MV-4-11 (cell line): ENCODE measurements at regions not wholly inside any gene's neighbourhood (a gene's known extent, or its start where the extent isn't known, plus 50 kb on each side); places are given as distances from the start of the nearest gene placed in this dataset.
"Not testable (repeated sequence)": the region's sequence is repeated elsewhere in the genome, so short reads cannot be mapped to it uniquely, and the experiment has no call there.

ENCODE experiments used
- DNase-seq: peaks from one replicate; lab custom pipeline; 2025; lab: John Stamatoyannopoulos, UW

DNA sequence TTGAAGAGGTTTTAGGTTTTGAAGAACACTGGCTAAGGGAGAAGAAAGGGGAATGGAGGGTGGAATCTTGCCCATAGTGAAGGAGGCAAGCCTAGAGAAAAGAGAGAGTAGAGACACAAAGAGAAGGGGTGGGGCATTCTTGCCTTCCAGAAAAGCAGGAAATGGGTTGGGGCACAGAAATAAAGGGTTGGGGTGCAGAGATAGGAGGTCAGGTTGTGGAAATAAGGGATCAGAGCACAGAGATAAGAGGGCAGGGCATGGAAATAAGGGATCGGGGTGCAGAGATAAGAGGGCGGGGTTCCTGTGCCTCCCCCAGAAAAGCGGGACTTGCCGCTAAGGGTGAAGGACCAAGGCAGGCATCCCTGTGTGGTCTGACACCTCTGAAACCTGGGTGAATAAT lies 69.9 kb downstream of the ALG1L2 start:
- DNase-seq = not testable (repeated sequence)

DNA sequence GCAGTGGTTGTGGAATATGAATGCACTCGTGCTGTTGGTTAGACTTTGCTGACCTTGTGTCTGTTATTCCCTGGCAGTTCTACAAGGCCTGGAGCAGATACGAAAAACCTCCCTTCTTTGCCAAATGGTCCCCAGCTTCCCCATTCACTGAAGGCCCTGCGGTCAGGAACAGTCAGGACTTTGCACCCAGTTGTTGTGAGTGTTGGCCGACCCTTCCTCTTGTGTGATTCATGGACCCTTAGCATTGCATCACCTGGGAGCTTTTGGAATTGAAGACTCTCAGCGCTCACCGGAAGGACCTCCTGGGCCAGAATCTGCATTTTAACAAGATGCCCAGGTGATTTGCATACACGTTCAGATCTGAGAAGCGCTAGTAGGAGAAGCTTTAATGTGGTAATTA lies 71.6 kb downstream of the ALG1L2 start:
- not testable (repeated sequence) for DNase-seq

DNA sequence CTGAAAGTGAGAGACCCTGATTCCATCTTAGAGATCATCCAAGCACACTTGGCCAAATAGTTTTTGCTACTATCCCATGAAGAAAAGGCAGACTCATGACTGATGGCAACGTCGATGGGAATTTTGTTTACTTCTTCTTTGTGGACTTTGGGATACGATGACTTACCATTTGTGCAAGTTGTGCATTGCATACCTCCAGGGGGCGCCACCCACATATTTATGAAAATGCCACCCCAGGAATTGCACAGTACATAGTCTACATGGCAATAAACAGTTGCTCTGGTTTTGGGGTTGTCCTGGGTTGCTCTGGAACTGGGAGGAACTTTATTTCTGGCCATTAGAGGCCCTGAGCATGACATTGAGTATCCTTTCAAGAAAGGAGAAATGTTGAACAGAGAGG lies 73.8 kb downstream of the ALG1L2 start:
- DNase-seq = not testable (repeated sequence)

DNA sequence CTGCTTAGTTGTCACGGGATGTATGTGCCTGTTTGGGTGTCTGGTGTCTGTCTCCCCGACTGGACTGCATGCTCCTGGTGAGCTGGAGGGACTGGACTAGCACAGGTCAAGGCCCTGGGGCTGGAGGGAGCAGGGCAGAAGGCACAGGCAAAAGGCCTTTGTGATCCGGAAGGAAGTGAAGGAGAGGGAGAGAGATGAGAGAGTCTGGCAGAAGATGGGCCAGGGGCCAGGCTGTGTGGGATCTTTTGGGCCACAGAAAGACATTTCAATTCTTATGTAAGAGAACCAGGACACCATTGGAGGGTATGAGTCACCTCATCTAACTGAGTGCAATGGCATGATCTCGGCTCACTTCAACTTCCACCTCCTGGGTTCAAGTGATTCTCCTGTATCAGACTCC lies 85.2 kb downstream of the ALG1L2 start:
- DNase-seq = not testable (repeated sequence)

DNA sequence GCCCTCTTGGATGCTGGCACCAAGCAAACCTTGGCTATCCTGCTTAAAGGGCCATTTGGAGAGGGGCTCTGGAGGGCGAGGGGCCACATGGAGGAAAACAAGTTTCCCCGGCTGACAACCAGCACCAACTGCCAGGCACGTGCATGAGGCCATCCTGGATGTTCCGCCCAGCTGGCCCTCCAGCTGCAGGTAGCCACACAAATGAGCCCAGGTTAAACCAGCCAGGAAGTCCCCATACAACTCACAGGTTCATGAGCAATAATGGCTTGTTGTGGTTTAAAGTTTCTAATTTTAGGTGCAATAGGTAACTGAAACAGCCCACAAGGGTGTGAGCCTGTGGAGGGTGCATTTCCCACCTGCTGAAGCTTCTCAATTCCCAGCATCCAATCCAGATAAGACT lies 93.6 kb downstream of the ALG1L2 start:
- not testable (repeated sequence) for DNase-seq

DNA sequence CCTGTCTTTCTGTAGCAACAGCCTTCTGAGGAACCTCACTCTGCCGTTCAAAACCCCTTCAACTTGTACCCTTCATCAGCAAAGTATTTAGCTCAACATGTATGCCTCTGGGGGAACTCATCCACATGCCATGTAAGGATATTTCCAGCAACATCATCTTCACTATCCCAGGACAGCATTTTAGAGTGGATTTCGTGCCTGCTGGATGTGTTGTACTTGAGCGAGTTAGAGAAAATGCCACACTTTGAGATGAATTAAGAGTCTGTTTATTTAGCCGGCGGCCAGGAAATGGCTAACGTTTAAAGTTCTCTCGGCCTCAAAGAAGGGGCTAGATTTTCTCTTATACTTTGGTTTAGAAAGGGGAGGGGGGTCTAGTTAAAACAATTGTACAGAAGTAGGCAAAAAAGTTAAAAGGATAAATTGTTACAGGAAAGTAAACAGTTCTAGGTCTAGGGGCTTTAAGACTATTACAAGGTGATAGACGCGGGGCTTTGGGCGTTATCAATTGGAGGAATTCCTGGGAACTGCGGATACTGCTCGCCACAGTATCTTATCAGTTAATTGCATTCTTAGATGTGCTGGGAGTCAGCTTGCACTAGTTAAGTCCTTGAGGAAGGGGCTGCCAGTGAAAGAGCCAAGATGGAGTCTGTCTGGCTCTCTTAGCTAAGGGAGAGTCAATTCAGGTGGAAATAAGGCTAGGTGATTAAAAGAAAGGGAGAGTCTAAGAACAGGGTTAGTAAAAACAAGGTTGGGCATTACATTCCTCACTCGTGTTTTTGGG lies 95.0 kb downstream of the ALG1L2 start:
- DNase-seq = not testable (repeated sequence)

DNA sequence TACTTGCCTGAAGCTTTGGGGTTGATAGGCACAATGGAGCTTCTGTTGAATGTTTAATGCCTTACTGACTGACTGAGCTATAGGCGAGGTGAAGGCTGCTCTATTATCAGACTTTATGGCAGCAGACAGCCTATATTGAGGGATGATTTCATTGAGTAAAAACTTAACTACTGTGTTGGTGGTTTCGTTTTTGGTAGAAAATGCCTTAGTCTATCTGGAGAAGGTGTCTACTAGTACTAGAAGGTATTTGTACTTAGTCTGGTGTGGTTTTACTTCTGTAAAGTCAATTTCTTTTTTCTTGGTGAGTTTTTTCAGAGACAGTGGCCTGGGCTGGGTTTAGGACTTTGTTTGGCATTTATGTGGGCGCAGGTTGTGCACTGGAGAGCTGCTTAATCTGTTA lies 97.2 kb downstream of the ALG1L2 start:
- DNase-seq = not testable (repeated sequence)

DNA sequence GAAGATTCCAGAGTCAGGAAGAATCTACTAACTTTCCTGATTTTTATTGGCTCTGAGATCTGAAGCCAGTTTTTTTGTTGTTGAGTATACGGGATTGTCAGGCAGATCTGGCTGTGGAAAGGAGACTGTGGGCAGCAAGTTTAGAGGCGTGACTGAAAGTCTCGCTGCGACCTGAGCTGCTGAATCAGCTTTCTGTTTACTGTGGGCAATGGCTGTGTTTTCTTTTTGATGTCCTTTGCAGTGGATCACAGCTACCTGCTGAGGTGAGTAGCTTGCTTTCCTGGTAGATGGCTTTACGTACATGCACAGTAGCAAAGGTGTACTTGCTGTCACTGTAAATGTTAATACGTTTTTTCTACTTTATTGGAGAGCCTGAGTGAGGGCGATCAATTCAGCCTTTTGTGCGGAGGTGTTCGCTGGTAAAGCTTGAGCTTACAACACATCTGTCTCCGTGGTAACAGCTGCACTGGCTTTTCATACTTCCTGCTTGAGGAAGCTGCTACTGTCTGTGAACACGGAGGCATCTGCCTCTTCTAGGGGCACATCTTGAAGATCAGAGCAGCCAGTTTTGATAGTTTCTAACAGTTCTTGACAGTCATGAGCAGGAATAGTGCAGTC lies 97.8 kb downstream of the ALG1L2 start:
- peak; percentile 66 for DNase-seq

DNA sequence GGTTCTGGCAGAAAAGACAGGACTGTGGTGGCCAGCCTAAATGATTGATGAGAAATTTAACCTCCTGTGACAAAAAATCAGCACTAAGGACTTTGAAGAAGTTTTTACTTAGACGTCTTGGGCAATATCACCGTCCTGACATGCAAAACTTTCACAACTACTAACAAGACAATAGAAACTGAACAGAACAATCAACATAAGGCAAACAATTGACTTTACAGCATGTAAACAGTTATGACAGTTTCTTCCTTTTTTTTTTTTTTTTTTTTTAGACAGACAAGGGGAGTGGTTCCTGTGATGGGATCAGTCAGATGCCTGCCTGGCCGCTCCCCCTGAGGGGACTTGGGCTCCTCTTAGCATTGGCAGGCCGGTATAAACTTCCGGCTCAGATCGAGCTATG lies 100.8 kb downstream of the ALG1L2 start:
- DNase-seq = peak; percentile 3

DNA sequence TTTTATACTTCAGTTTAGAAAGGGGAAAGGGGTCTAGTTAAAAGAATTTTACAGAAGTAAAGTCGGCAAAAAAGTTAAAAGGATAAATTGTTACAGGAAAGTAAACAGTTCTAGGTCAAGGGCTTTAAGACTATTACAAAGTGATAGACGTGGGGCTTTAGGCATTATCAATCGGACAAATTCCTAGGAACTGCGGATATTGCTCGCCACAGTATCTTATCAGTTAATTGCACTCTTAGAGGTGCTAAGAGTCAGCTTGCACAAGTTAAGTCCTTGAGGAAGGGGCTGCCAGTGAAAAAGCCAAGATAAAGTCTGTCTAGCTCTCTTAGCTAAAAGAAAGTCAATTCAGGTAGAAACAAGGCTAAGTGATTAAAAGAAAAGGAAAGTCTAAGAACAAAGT lies 102.1 kb downstream of the ALG1L2 start:
- not testable (repeated sequence) for DNase-seq

DNA sequence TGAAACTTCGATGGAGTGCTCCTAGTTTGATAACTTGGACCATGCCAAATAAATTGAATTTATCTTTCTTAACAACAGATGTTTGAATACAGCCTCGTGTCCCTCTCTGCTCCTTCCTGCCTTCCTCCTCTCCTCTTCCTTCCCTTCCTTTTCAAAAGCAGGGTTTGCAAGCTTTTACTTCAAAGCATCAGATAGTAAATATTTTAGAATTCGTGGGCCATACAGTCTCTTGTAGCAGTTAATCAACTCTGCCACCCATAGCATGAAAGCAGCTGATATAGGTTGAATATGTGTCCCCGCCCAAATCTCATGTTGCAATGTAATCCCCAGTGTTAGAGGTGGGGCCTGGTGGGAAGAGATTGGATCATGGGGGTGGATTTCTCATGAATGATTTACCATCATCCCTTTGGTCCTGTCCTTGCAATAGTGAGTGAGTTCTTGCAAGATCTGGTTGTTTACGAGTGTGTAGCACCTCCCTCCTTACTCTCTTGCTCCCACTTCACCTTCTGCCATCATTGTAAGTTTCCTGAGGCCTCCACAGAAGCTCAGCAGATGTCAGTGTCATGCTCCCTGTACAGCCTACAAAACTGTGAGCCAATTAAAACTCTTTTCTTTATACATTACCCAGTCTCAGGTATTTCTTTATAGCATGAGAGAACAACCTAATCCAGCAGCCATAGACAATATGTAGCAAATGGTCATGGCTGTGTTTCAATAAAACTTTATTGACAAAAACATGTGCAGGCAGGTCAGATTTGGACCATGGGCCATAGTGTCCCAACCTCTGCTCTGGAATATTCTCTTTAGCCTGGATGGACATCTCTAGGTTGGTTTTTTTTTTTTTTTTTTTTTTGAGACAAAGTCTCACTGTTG lies 102.8 kb downstream of the ALG1L2 start:
- not testable (repeated sequence) for DNase-seq

DNA sequence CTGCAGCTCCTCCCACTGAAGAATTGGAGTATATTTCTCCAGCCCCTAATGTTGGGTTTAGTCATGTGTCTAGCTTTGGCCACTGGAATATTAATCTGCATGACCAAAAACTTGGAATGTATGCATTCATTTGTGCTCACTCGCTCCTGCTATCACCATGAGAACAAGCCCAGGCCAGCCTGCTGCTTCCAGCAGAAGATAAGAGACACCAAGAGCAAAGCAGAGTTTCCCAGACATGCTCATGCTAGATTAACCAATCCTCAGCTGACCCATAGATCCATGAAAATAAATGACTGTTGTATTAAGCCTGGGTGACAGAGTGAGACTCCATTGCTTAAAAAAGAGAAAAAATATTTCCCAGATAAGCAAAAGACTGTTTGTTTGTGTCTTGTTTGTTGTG lies 119.6 kb downstream of the ALG1L2 start:
- DNase-seq = not testable (repeated sequence)

DNA sequence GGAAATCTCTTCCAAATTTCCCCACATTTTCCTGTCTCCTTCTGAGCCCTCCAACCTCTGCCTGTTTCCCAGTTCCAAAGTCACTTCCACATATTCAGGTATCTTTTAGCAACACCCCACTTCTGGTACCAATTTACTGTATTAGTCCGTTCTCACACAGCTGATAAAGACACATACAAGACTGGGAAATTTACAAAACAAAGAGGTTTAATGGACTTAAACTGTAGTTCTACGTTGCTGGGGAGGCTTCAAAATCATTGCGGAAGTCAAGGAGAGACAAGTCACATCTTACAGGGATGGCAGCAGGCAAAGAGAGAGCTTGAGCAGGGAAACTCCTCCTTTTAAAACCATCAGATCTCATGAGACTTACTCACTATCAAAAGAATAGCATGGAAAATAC lies 122.0 kb downstream of the ALG1L2 start:
- not testable (repeated sequence) for DNase-seq

DNA sequence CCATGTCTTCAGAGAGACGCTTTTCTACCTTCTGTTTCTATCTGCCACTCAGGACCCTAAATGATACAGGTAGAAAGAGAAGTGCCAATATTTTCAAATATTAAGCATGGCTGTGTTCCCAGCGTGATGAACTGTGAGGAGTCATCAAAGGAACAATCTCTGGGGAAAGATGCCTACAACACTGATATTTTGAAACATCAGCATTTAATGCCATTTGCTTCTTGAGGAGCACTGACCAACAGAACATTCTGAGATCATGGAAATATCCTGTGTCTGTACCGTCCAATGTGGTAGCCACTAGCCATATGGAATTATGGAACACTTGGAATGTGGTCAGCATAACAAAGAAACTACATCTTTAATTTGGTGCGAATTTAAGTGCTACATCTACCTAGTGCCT lies 117.9 kb upstream of the COL6A5 start:
- no peak for DNase-seq

DNA sequence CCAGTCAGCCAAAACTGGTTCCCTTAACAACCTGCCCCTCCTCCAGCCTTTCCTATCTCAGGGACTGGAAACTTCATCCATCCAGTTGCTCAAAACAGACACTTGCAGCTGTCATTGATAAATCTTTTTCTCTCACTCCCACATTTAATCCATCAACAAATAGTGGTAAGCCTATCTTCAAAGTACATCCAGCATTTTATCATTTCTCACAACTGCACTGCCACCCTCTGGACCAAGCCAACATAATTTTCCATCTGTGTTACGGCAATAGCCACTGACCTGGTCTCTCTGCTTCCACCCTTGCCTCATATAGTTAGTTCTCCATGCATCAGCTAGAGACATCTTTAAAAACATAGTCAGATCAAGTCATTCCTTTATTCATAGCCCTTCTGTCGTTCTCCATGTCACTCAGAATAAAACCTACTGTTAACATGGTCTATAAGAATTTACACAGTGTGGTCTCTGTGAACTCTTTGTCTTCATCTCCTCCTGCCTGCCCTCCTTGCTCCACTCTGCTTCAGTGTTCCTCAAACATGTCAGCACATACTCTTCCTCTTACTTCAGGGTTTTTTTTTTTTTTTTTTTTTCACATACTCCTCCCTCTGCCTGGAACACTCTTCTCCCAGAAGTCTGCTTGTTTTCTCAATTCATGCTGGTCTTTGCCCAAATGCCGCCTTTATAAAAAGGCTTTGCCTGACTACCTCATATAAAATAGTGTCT lies 102.5 kb upstream of the COL6A5 start:
- DNase-seq = no peak

DNA sequence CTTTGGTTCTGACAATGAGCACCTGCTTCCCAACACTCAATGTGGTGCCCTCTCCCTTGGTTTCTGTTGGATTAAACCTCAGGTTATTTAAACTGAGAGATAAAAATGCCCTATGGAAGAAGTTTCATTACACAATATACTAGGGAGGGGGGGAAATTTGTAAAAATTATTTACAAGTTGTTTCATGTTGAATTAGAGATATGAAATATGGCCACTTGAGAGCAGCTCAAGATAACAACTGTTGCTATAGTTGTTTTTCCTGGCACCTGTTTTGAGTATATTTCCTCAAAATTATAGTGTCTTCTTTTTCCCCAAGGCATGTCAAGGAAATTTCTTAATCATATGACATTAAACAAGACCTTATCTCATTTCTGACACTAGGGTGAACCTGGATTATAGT lies 101.7 kb upstream of the COL6A5 start:
- DNase-seq = no peak

DNA sequence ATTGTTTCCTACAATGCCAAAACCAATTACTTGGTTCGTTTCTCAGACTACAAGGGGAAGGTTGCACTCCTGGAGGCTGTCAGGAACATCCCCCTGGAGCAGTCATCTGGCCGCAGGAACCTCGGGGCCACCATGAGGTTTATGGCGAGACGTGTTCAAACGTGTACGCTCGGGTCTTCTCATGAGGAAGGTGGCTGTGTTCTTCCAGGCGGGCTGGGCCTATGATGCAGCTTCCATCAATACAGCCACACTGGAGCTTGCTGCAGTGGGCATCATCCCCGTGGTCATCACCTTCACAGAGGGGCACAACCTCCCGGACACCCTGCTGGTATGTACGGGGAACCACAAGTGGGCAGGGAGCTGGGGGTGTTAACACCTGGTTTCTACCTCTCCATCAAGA lies 94.5 kb upstream of the COL6A5 start:
- DNase-seq = no peak

DNA sequence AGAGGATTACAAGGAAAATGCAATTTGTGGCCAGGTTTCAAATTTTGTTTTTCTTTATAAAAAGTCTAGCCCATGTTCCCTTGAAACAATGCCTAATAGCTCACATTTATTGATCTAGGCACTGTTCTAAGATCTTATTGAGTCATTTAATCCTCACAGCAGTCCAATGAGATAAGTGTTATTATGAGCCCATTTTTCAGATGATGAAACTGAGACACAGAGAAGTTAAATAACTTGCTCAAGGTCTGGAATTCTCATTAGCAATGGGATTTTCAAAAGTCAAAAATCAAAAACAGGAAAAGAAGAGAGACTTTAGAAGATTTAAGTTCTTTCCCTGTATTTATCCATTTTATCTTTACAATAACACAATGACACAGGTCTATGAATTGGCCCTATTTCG lies 90.0 kb upstream of the COL6A5 start:
- DNase-seq = no peak

DNA sequence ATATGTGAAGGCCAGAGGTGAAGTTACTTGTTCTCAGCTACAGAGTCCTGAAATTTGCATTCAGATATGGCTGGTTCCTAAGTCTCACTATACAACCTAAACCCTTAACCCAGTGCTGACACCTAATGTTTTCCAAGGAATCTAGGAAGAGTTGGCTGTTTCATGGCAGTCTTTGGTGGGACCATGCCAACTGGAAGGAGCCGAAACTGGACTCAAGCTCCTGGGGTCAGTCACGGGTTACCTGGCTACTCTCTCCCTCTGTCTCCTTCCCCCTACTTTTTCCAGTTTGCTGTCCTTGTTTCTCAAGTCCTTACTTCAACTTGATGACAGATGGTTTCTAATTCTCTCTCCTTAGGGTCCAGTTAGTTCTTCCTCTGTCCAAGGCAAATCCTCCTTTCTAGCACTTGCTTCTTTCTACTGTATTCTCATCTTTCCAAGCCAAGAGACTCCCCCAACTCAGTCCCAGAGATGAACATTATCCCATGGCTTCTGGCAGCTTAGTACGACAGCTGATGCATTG lies 88.6 kb upstream of the COL6A5 start:
- DNase-seq = no peak

DNA sequence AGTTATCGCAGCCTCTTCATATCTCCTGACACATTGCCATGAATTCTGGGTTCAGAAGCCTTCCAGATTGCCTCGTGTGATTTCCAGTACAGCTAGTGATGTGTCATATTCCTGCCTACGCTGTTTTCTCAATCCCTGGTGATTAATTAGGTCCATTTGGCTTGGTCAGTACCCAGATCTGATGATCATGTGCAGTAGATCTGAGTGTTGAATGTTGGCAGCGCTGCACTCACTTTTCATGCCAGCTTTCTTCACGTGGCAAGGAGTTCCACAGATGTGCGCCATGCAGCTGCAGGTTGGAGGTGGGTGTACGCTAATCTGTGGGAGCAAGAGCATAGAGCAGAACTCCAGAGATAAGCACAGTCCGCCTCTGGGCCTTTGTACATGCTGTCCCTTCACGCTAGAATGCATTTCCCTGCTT lies 86.9 kb upstream of the COL6A5 start:
- DNase-seq = no peak

DNA sequence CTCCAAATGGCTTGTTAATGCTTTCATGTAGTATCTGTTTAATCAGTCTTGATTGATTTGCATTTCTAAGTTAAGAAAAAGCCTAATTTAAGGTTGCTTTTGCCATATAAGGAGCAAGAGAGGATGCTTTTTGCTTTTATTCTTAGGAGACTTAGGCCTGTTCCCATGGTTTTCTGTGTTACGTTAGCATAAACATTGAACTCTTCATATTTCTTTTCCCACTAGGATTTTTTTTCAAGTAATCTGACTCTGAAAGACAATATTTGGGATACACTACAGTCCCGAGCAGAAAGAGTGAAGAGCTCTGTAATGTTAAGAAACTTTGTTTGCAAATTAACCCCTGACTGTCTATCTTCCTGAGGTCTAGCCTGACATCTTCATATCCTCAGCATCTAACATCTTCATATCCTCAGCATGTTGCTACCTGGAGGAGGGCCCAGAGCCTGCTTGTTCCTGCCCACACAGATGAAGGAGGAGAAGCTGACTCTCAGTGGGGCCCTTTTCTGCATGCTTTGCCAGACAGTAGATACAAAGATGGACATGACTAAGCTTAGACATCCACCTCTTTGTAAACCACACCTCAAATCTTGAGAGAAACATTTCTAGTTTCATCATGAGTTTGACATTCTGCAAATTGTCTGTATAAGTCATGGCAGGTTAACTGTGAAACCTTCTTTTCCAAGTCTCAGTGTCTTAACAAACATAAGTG lies 86.2 kb upstream of the COL6A5 start:
- DNase-seq = no peak
